Uterus (tissue), 2 donors: ENCODE measurements at regions not wholly inside any gene's neighbourhood (a gene's known extent, or its start where the extent isn't known, plus 50 kb on each side); places are given as distances from the start of the nearest gene placed in this dataset.

Experiments used
- POLR2A ChIP-seq, 2 donors: fragments of 450-650 bp; IDR thresholded peaks; one replicate each; pipeline ENCODE4 v1.6.1; 2016; ENCODE audit warnings: antibody characterized with exemption in 2 of 2, mild to moderate bottlenecking in 1 of 2, moderate library complexity in 1 of 2
- TF ChIP-seq, protein P1 (sequence below), 4 experiments: fragments of 200-600 bp in 2 of 4; fragments of 450-650 bp in 2 of 4; sonication (generic) in 2 of 4; IDR thresholded peaks; one replicate each; pipeline ENCODE4 v1.5.1; 2016 to 2019; ENCODE audit warnings: antibody characterized with exemption in 4 of 4, mild to moderate bottlenecking in 2 of 4, moderate library complexity in 1 of 4

DNA sequence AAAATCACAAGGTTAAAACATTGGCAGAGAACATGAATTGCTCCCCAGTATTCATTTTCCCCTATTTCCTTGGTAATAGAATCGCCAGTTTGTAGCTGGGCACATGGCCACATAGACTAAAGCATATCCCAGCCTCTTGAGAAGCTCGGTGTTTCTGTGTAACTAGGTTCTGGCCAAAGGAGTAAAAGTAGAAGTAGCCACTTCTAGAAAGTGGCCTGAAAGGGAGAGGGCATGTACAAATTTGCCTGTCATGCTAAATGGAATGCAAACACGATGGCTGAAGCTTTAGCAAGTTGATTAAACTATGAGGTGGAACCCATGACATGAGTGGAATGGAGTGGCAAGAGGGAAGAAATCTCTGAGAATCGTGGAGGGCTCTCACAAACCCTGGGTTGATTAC, 173.7 kb upstream of the EGLN3 start:
- TF ChIP-seq, protein P1, sequence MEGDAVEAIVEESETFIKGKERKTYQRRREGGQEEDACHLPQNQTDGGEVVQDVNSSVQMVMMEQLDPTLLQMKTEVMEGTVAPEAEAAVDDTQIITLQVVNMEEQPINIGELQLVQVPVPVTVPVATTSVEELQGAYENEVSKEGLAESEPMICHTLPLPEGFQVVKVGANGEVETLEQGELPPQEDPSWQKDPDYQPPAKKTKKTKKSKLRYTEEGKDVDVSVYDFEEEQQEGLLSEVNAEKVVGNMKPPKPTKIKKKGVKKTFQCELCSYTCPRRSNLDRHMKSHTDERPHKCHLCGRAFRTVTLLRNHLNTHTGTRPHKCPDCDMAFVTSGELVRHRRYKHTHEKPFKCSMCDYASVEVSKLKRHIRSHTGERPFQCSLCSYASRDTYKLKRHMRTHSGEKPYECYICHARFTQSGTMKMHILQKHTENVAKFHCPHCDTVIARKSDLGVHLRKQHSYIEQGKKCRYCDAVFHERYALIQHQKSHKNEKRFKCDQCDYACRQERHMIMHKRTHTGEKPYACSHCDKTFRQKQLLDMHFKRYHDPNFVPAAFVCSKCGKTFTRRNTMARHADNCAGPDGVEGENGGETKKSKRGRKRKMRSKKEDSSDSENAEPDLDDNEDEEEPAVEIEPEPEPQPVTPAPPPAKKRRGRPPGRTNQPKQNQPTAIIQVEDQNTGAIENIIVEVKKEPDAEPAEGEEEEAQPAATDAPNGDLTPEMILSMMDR (IDR thresholded peaks at IDR 0.05), result no peak
- TF ChIP-seq POLR2A (IDR thresholded peaks at IDR 0.05), result no peak
